ENCODE measurements at regions not wholly inside any gene's neighbourhood (a gene's known extent, or its start where the extent isn't known, plus 50 kb on each side); places are given as distances from the start of the nearest gene placed in this dataset.

GRCh38 chr5:108636135-108636853 lies 111.4 kb upstream of the FER start:
- FAIRE-seq: no peak

GRCh38 chr5:108634617-108635288 lies 112.9 kb upstream of the FER start:
- no peak for TF ChIP-seq POLR2A (IDR thresholded peaks at IDR 0.05; ENCODE audit: low read depth, low read length)
- DNase-seq (ENCODE audit: insufficient read length, low spot score) (no peak), FAIRE-seq (no peak)

More at GRCh38 chr5:108636135-108636853, 111.4 kb upstream of the FER start:
- DNase-seq (ENCODE audit: insufficient read length, low spot score): no peak
- no peak for TF ChIP-seq POLR2A (IDR thresholded peaks at IDR 0.05; ENCODE audit: low read depth, low read length)

DNA sequence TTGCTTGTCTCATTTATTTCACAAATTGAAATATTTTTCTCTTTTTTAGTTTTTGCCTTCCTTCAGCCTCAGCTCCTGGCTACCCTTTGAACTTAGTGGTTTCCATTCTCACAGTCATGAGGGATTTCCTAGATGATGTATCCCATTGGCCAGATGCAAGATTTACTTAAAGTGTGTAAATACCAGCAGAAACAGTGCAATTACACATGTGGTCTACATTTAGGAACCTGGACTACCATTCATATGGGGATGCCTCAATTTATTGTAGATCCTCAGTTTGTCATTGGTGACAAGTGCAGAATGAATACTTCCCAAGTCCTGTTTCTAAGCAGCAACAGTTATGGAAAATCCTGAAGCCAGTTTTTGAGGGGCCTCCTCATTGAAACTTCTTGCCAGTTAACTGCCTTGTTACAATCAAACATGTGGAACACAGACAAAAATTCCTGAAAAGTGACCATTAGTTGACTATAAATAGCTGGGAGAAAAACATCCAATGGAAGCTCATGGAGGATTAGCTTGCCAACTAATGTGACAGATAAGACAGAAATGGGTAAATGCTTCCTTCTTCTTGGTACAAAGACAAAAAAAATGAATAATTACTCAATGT lies 113.6 kb upstream of the FER start:
- DNase-seq (ENCODE audit: insufficient read length, low spot score) (no peak), FAIRE-seq (no peak)
- TF ChIP-seq POLR2A (IDR thresholded peaks at IDR 0.05; ENCODE audit: low read depth, low read length): no peak

DNA sequence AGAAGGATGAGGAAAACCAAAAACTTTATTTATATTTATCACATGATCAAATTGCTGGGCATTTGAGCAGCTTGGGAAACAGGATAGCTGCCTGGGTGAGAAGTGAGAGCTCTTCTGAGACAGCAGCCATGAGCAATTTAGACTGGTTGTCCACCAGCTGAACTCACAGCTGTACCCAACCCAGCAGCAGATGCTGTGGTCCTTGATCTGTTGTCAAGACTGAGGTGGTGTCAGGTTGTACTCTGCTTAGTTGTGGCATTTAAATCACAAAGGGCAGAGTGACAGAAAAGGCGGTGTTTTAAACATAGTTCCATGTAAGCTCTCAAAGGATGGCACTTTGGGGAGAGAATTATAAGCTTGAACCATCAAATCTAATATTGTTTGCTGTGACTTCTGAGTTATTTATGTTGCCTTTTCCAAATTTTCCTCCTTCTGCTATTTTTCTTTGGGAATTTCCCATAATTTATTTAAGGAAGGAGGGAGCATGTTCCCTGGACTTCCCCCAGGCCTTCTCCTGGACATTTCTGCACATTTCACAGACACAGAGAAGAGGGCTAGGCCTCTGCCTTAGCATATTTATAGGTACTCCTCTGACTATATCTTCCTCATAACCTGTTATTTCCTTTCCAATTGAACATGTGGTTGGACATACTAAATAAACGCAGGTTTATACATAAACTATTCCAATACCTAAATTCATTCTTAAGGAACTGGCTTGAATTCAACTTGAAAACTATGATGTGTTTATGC lies 117.7 kb upstream of the FER start:
- no peak for FAIRE-seq
- DNase-seq (ENCODE audit: insufficient read length, low spot score): no peak
- TF ChIP-seq POLR2A (IDR thresholded peaks at IDR 0.05; ENCODE audit: low read depth, low read length): no peak

GRCh38 chr5:108625654-108626053 lies 122.0 kb upstream of the FER start:
- no peak for TF ChIP-seq POLR2A (IDR thresholded peaks at IDR 0.05; ENCODE audit: low read depth, low read length)
- DNase-seq (ENCODE audit: insufficient read length, low spot score) (no peak), FAIRE-seq (no peak)

- DNase-seq (ENCODE audit: insufficient read length, low spot score) (no peak), FAIRE-seq (no peak)
- no peak for TF ChIP-seq POLR2A (IDR thresholded peaks at IDR 0.05; ENCODE audit: low read depth, low read length)
Measured at GRCh38 chr5:108623826-108624225, 123.9 kb upstream of the FER start.

GRCh38 chr5:108620516-108620915 lies 127.2 kb upstream of the FER start:
- no peak for FAIRE-seq
- no peak for TF ChIP-seq POLR2A (IDR thresholded peaks at IDR 0.05; ENCODE audit: low read depth, low read length)

GRCh38 chr5:108619815-108620214 lies 127.9 kb upstream of the FER start:
- FAIRE-seq: no peak
- no peak for DNase-seq (ENCODE audit: insufficient read length, low spot score)
- TF ChIP-seq POLR2A (IDR thresholded peaks at IDR 0.05; ENCODE audit: low read depth, low read length): no peak

More at GRCh38 chr5:108620516-108620915, 127.2 kb upstream of the FER start:
- DNase-seq (ENCODE audit: insufficient read length, low spot score): no peak

GRCh38 chr5:108617467-108618435 lies 129.9 kb upstream of the FER start:
- no peak for TF ChIP-seq POLR2A (IDR thresholded peaks at IDR 0.05; ENCODE audit: low read depth, low read length)
- DNase-seq (ENCODE audit: insufficient read length, low spot score) (no peak), FAIRE-seq (no peak)

GRCh38 chr5:108615216-108615615 lies 132.5 kb upstream of the FER start:
- DNase-seq (ENCODE audit: insufficient read length, low spot score) (no peak), FAIRE-seq (no peak)
- TF ChIP-seq POLR2A (IDR thresholded peaks at IDR 0.05; ENCODE audit: low read depth, low read length): no peak

DNA sequence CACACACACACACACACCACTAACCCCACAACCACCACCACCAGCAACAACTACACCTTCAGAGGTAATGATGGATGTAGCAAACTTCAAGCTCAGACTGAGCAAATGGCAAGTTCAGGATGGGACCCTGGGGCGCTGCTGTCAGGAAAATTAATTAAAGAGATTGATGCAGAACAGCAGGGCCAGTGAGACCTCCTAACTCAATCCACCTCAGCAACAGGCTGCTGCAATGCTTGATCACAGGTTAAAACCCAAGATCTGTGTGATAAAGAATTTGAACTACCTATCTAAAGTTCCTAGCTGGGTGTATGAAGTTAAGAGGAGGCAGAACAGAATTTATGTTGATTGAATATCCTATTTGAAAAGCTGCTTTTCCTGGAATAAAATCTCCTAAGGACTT lies 140.3 kb upstream of the FER start:
- no peak for FAIRE-seq
- no peak for DNase-seq (ENCODE audit: insufficient read length, low spot score)
- TF ChIP-seq POLR2A (IDR thresholded peaks at IDR 0.05; ENCODE audit: low read depth, low read length): no peak

DNA sequence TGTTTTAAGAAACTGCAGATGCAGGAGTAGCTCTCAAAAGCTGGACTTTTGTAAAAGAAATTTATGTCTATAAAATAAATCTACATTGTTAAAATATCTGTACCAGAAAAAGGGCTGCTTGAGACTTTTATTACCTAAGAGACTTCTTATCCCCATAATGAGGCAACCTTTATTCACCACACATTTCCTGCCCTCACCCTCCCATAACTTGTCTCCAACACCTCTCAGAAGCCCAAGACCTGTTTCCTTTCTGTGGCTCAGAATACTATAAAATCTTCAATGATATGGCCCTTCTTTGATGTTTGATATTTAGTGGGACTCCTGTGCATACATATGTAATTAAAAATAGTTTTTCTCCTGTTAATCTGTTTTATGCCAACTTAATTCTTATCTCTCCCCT lies 141.5 kb upstream of the FER start:
- no peak for TF ChIP-seq POLR2A (IDR thresholded peaks at IDR 0.05; ENCODE audit: low read depth, low read length)
- DNase-seq (ENCODE audit: insufficient read length, low spot score): no peak

DNA sequence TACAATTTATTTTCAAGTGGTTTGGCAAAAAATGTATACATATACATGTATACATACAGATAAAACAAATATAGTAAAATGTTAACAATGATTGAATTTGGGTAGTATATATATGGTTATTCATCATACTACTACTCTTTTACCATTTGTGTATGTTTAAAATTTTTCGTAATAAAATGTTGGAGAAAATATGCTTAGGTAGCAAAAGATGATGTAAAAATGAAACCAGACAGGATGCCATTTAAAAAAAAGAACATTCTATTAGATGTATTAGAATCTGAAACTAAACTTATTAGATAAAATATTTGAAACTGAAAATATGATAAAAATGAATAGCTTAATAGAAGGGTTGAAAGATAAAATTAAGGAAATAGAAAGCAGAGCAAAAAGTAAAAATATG lies 144.9 kb upstream of the FER start:
- FAIRE-seq (no peak), DNase-seq (ENCODE audit: insufficient read length, low spot score) (no peak)
- TF ChIP-seq POLR2A (IDR thresholded peaks at IDR 0.05; ENCODE audit: low read depth, low read length): no peak

More for the DNA sequence above, 141.5 kb upstream of the FER start:
- no peak for FAIRE-seq
